HepG2 (cell line): ENCODE measurements at regions not wholly inside any gene's neighbourhood (a gene's known extent, or its start where the extent isn't known, plus 50 kb on each side); places are given as distances from the start of the nearest gene placed in this dataset.

Experiments used
- ATAC-seq: fragments of 200-7000 bp; cut with Tn5 transposase; 3 replicates; pipeline ENCODE4 v1.9.1; 2020; ENCODE audit warnings: mild to moderate bottlenecking, moderate library complexity
- BruUV-seq: library from RNA; stranded (reverse); fragments of 400-500 nt; replicated peaks from 2 replicates; lab custom pipeline; 2021; lab: Mats Ljungman, UMichigan
- CTCF ChIA-PET: fragments of 300-600 bp; formaldehyde crosslinking; extraction: SDS; loops from one replicate; lab custom pipeline; 2021; ENCODE audit warnings: low total read pairs, inconsistent platforms, low intra/inter-chr PET ratio; lab: Yijun Ruan, JAX
- POLR2A ChIA-PET: fragments of 350-600 bp; sonication (Branson Sonifier 250); formaldehyde crosslinking; loops from one replicate; lab custom pipeline; 2020; ENCODE audit warnings: antibody characterized with exemption, inconsistent platforms; lab: Yijun Ruan, JAX
- DNase-seq: peaks from one replicate; pipeline ENCODE4 v3.0.0-alpha.2; 2015; ENCODE audit warnings: low spot score
- FAIRE-seq: peaks from 3 replicates; lab custom pipeline; 2011; peaks lifted over from hg19 to GRCh38; lab: Jason Lieb, UNC
- H2AFZ ChIP-seq: one replicate; pipeline ENCODE4 v1.6.1; 2011; ENCODE audit warnings: low read length, inconsistent platforms
- H3K27ac ChIP-seq: fragments of 300-600 bp; 3 replicates; pipeline ENCODE4 v1.8.0; 2011; ENCODE audit warnings: mixed run types, mild to moderate bottlenecking, mixed read lengths, low read length, inconsistent platforms; ENCODE audit not compliant: insufficient read depth; ENCODE audit errors: extremely low read length
- H3K27me3 ChIP-seq, 2 experiments: fragments of 200-600 bp in 1 of 2; 2 replicates in 1 of 2; 3 replicates in 1 of 2; pipeline versions ENCODE4 v1.6.0 to v1.8.0; 2011; ENCODE audit warnings: low read length in 2 of 2, mild to moderate bottlenecking in 2 of 2, moderate library complexity in 2 of 2, inconsistent platforms in 1 of 2; ENCODE audit not compliant: insufficient read depth in 2 of 2, control insufficient read depth in 1 of 2
- H3K36me3 ChIP-seq, 2 experiments: fragments of 200-600 bp in 1 of 2; replicated peaks in 1 of 2; 2 replicates in 1 of 2; 3 replicates in 1 of 2; pipeline versions ENCODE4 v1.5.1 to v1.8.0; 2011; ENCODE audit warnings: low read length in 2 of 2, inconsistent platforms in 1 of 2; ENCODE audit not compliant: insufficient read depth in 2 of 2, control insufficient read depth in 1 of 2
- H3K4me1 ChIP-seq: 2 replicates; pipeline ENCODE4 v1.5.1; 2012; ENCODE audit warnings: low read length, inconsistent platforms; ENCODE audit not compliant: insufficient read depth
- H3K4me2 ChIP-seq: 2 replicates; pipeline ENCODE4 v1.6.0; 2011; ENCODE audit warnings: low read depth, low read length, inconsistent platforms
- H3K4me3 ChIP-seq, 3 experiments: fragments of 200-600 bp in 1 of 3; sonication (generic), shearing (Covaris generic) in 1 of 3; replicated peaks in 1 of 3; 2 replicates each; pipeline ENCODE4 v1.5.1; 2011 to 2016; ENCODE audit warnings: low read length in 3 of 3, inconsistent platforms in 2 of 3, low read depth in 2 of 3, mild to moderate bottlenecking in 2 of 3, control low read depth in 1 of 3, mixed read lengths in 1 of 3; ENCODE audit not compliant: insufficient read depth in 1 of 3
- H3K79me2 ChIP-seq: one replicate; pipeline ENCODE4 v1.6.1; 2011; ENCODE audit warnings: low read length, inconsistent platforms; ENCODE audit not compliant: insufficient read depth
- H3K9ac ChIP-seq: 2 replicates; pipeline ENCODE4 v1.6.0; 2011; ENCODE audit warnings: mild to moderate bottlenecking, low read depth, low read length, inconsistent platforms; ENCODE audit not compliant: insufficient read depth
- H3K9me3 ChIP-seq: 2 replicates; pipeline ENCODE4 v1.5.1; 2012; ENCODE audit warnings: mild to moderate bottlenecking, low read length
- H4K20me1 ChIP-seq: 2 replicates; pipeline ENCODE4 v1.6.0; 2011; ENCODE audit warnings: inconsistent platforms, mild to moderate bottlenecking, low read length, moderate library complexity; ENCODE audit not compliant: insufficient read depth
- AGO2 ChIP-seq: fragments of 200-400 bp; formaldehyde crosslinking; optimal IDR thresholded peaks from 2 replicates; pipeline ENCODE3; 2017; ENCODE audit warnings: mild to moderate bottlenecking, low read depth, low read length, moderate library complexity
- FOSL2 ChIP-seq: sonication (generic); formaldehyde crosslinking; IDR thresholded peaks from 2 replicates; pipeline ENCODE4 v1.4.0; 2020; ENCODE audit warnings: missing genetic modification reagents
- HDAC6 ChIP-seq: fragments of 200-600 bp; sonication (generic); IDR thresholded peaks from 2 replicates; pipeline ENCODE4 v1.7.0; 2017; ENCODE audit warnings: mild to moderate bottlenecking, antibody characterized with exemption, low read length, low read depth
- HMG20B ChIP-seq: conservative IDR thresholded peaks from 2 replicates; pipeline ENCODE4 v1.6.1; 2016; ENCODE audit warnings: missing genetic modification reagents, missing compliant biosample characterization
- RXRA ChIP-seq: sonication (generic); formaldehyde crosslinking; IDR thresholded peaks from 2 replicates; pipeline ENCODE4 v1.5.1; 2020; ENCODE audit warnings: missing genetic modification reagents
- ZKSCAN8 ChIP-seq: IDR thresholded peaks from 2 replicates; pipeline ENCODE4 v1.6.1; 2016; ENCODE audit warnings: borderline replicate concordance, missing genetic modification reagents, missing compliant biosample characterization
- ZMYM4 ChIP-seq: sonication (generic); formaldehyde crosslinking; IDR thresholded peaks from 2 replicates; pipeline ENCODE4 v1.8.1; 2023; ENCODE audit warnings: mild to moderate bottlenecking, missing genetic modification reagents
- ZNF230 ChIP-seq: sonication (generic); formaldehyde crosslinking; IDR thresholded peaks from 2 replicates; pipeline ENCODE4 v1.4.0; 2020; ENCODE audit warnings: mild to moderate bottlenecking, missing genetic modification reagents
- ZNF251 ChIP-seq: sonication (generic); formaldehyde crosslinking; IDR thresholded peaks from 2 replicates; pipeline ENCODE4 v1.9.0; 2021; ENCODE audit warnings: mild to moderate bottlenecking, missing genetic modification reagents
- ZNF446 ChIP-seq: sonication (generic); formaldehyde crosslinking; IDR thresholded peaks from 2 replicates; pipeline ENCODE4 v1.5.0; 2020; ENCODE audit warnings: mild to moderate bottlenecking, missing genetic modification reagents
- ZNF557 ChIP-seq: sonication (generic); formaldehyde crosslinking; IDR thresholded peaks from 2 replicates; pipeline ENCODE4 v1.4.0; 2020; ENCODE audit warnings: missing genetic modification reagents
- ZNF660 ChIP-seq: sonication (generic); formaldehyde crosslinking; IDR thresholded peaks from 2 replicates; pipeline ENCODE4 v1.5.1; 2020; ENCODE audit warnings: mild to moderate bottlenecking, low read depth, missing genetic modification reagents, borderline replicate concordance
- ZNF75D ChIP-seq: sonication (generic); formaldehyde crosslinking; IDR thresholded peaks from 2 replicates; pipeline ENCODE4 v1.8.1; 2023; ENCODE audit warnings: missing genetic modification reagents, mild to moderate bottlenecking, borderline replicate concordance
- WGBS: methylation state at CpG from one replicate; pipeline ENCODE4 v1.1.6; 2017; ENCODE audit warnings: low lambda C conversion rate; 5-methylcytosine and 5-hydroxymethylcytosine counted together
- in situ Hi-C: cut with HindIII; loops from 2 replicates; pipeline ENCODE4 v1.10.0; 2017; ENCODE audit warnings: low pct_unique_long_range_greater_than_20kb; ENCODE audit not compliant: extremely low pct_ligation_motif_present
- intact Hi-C: fragments of 100-400 bp; cut with micrococcal nuclease; formaldehyde crosslinking; loops from one replicate; pipeline ENCODE4 v1.10.0; 2022; ENCODE audit not compliant: unreplicated experiment
- TF ChIP-seq, protein P1 (sequence below): sonication (generic); formaldehyde crosslinking; IDR thresholded peaks from 2 replicates; pipeline ENCODE4 v1.4.0; 2020; ENCODE audit warnings: missing genetic modification reagents, borderline replicate concordance
- TF ChIP-seq, protein P2 (sequence below): sonication (generic); formaldehyde crosslinking; IDR thresholded peaks from 2 replicates; pipeline ENCODE4 v1.4.0; 2020; ENCODE audit warnings: low read depth, mild to moderate bottlenecking, missing genetic modification reagents

DNA sequence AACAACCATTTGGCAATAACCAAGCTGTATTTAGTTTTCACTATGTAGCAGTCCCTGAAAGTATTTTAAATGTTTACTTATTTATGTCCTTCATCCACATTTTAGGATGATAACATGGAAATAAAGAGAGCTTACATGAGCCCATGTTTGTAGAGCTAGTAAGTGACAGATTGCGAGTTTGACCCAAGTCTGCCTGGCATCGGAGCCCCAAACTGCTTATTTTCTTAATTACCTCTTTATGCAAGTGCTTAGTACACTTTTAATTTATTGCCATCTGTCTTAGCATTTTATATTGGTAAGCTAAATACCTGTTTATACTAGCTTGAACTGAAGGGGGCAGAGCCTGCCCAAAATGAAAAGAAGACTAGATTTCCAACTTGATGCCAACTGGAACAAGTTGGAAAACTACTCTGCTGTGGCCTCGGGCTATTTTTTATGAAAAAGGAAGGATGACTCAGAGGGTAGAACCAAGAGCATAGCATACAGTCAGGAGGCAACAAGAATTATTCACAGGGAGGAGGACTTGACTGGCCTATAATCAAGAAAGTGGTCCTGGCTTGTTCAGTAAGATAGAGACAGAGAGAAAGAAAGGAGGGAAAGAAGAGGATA lies 150.2 kb downstream of the NDFIP2 start:
- 37% methylated on average over 3 of the region's 3 CpGs for WGBS
- H4K20me1 ChIP-seq, result no peaks in the 10 kb centered on the region

More for the DNA sequence above, 150.2 kb downstream of the NDFIP2 start:
- no peak overlapping the region for H3K4me2 ChIP-seq
- H3K4me1 ChIP-seq, result peaks cover under 1% of the 10 kb centered on the region; the same call in 1 of the 2 replicates
- CTCF ChIA-PET, result no interaction called here
- no peak for TF ChIP-seq AGO2
- TF ChIP-seq FOSL2 (CRISPR knock-in tag), result no peak
- TF ChIP-seq, protein P1, sequence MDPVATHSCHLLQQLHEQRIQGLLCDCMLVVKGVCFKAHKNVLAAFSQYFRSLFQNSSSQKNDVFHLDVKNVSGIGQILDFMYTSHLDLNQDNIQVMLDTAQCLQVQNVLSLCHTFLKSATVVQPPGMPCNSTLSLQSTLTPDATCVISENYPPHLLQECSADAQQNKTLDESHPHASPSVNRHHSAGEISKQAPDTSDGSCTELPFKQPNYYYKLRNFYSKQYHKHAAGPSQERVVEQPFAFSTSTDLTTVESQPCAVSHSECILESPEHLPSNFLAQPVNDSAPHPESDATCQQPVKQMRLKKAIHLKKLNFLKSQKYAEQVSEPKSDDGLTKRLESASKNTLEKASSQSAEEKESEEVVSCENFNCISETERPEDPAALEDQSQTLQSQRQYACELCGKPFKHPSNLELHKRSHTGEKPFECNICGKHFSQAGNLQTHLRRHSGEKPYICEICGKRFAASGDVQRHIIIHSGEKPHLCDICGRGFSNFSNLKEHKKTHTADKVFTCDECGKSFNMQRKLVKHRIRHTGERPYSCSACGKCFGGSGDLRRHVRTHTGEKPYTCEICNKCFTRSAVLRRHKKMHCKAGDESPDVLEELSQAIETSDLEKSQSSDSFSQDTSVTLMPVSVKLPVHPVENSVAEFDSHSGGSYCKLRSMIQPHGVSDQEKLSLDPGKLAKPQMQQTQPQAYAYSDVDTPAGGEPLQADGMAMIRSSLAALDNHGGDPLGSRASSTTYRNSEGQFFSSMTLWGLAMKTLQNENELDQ (CRISPR knock-in tag), result no peak
- no peak for TF ChIP-seq ZNF446 (CRISPR knock-in tag)
- no peak for TF ChIP-seq ZNF230 (CRISPR knock-in tag)
- TF ChIP-seq, protein P2, sequence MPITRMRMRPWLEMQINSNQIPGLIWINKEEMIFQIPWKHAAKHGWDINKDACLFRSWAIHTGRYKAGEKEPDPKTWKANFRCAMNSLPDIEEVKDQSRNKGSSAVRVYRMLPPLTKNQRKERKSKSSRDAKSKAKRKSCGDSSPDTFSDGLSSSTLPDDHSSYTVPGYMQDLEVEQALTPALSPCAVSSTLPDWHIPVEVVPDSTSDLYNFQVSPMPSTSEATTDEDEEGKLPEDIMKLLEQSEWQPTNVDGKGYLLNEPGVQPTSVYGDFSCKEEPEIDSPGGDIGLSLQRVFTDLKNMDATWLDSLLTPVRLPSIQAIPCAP (CRISPR knock-in tag), result no peak
- no peak for TF ChIP-seq ZMYM4
- TF ChIP-seq HMG20B (CRISPR knock-in tag), result no peak
- TF ChIP-seq ZNF557 (CRISPR knock-in tag), result no peak
- no peak for TF ChIP-seq ZNF75D (CRISPR knock-in tag)
- no peak for TF ChIP-seq ZNF660 (CRISPR knock-in tag)
- TF ChIP-seq HDAC6, result no peak
- TF ChIP-seq ZKSCAN8, result no peak
- TF ChIP-seq ZNF251 (CRISPR knock-in tag), result no peak
- no peak for TF ChIP-seq RXRA (CRISPR knock-in tag)
- TF ChIP-seq, all 625 proteins: peak for 0
- Histone ChIP-seq H3K79me2 (no peaks in the 10 kb centered on the region), H2AFZ (no peak overlapping the region), H3K36me3 (no peaks in the 10 kb centered on the region), H3K9me3 (no peaks in the 10 kb centered on the region), H3K4me3 (no peak overlapping the region), H3K9ac (no peak overlapping the region), H3K27me3 (no peaks in the 10 kb centered on the region), H3K27ac (no peak overlapping the region)
- FAIRE-seq (no peak), DNase-seq (no peak), ATAC-seq (no peak)
- BruUV-seq, result no TSS peak
- intact Hi-C loops (no loop called here), in situ Hi-C loops (no loop called here)
- POLR2A ChIA-PET, result no interaction called here
